H1 (cell line): ENCODE measurements at regions not wholly inside any gene's neighbourhood (a gene's known extent, or its start where the extent isn't known, plus 50 kb on each side); places are given as distances from the start of the nearest gene placed in this dataset.

ENCODE experiments used
- KDM4A ChIP-seq: IDR thresholded peaks from one replicate; pipeline ENCODE4 v1.7.1; 2012; ENCODE audit warnings: low read depth, mild to moderate bottlenecking, moderate library complexity, low read length, inconsistent platforms; ENCODE audit not compliant: severe bottlenecking

GRCh38 chr10:128528167-128528566 lies 401.9 kb upstream of the MKI67 start (continued):
- TF ChIP-seq KDM4A: no peak
- TF ChIP-seq, all 59 proteins: peak for 0
